GM18507 (cell line): ENCODE measurements at regions not wholly inside any gene's neighbourhood (a gene's known extent, or its start where the extent isn't known, plus 50 kb on each side); places are given as distances from the start of the nearest gene placed in this dataset.
"Not testable (repeated sequence)": the region's sequence is repeated elsewhere in the genome, so short reads cannot be mapped to it uniquely, and the experiment has no call there.

Experiments used
- DNase-seq: peaks from one replicate; pipeline ENCODE4 v3.0.0; 2011; ENCODE audit warnings: low read depth; ENCODE audit not compliant: insufficient read length; ENCODE audit errors: extremely low spot score
- FAIRE-seq: peaks from 2 replicates; lab custom pipeline; 2011; peaks lifted over from hg19 to GRCh38; lab: Jason Lieb, UNC

DNA sequence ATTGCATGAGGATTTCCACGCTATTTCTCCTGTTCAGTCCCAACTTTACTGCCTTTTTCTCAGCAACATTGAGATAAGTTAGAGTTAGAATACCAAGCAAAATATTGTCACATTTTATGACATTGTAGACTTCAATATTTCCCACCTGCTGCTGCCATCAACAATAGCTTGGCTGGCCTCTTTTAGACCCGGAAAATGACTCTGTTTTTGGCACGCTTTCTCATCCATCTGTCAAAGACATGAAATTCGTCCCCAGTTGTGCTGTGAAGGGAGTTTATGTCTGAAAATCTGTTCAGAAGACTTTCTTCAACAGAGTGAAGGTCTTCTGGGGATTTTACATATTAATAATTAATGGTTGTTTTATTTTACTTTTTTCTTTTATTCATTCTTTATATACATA is 857.3 kb downstream of the FRK start:
- FAIRE-seq: no peak
- no peak for DNase-seq

DNA sequence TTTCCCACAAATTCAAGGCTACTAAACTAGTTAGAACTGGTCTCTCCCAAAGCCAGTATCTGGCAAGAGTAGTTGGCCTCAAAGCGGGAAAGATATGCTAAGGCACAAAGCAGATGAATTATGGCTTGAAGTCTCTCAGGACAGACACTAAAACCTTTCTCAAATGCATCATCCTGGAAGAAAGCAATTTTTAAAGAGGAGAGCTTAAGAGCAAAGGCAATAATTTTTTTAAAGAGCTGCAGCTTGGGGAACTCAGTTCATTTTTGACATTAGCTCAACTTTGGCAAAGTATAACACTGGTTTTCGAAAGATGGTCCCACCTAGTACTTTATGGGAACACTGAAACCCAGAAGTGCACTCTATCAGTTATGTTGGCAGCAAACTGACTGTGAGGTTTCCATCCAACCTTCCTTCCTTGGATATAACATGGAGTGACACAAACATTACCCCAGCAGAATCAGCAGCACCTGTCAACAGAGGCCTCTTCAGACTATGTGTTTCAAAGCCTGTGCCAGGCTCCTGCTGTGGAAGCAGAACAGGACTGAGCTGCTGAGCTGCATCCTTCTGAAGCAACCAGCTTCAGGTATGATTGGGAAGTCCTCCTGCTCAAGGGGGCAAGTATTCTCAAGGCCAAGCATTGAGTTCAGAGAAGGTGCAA is 852.3 kb upstream of the HS3ST5 start:
- FAIRE-seq: no peak
- DNase-seq: no peak

DNA sequence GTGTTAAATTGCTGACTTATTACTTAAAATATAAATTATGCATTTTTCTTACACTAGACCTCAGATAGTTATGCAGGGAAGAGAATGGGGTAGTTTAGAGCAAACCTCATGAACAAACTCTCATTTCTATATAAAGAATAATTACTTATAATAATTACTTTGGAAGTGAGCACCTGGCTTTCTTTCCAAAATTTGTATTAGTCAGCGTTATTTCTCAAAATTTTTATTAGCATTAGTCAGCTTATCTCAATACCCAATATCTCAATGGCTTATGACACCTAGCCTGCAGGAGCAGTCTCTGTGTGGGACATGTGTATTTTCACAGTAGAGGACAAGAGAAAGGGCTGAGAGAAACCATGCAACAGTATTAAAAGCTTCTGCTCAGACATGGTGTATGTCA is 849.2 kb upstream of the HS3ST5 start:
- FAIRE-seq (no peak), DNase-seq (no peak)

DNA sequence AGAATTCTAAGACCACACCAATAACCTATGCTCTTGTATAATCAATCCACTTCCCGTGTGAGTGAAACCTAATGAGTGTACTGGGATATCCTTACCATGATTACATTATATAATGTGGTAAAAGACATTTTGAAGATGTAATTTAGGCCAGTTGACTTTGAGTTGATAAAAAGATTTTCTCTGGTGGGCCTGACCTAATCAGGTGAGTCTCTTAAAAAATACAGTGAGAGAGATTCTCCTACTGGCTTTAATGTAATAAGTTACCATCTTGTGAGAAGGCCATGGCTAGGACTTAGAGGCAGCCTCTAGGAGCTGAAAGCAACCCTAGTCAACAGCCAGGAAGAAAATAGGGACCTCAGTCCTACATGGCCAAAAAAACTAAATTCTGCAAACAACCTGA is 847.7 kb upstream of the HS3ST5 start:
- no peak for DNase-seq
- no peak for FAIRE-seq

DNA sequence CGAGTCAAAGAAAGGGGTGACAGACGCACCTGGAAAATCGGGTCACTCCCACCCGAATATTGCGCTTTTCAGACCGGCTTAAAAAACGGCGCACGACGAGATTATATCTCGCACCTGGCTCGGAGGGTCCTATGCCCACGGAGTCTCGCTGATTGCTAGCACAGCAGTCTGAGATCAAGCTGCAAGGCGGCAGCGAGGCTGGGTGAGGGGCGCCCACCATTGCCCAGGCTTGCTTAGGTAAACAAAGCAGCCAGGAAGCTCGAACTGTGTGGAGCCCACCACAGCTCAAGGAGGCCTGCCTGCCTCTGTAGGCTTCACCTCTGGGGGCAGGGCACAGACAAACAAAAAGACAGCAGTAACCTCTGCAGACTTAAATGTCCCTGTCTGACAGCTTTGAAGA is 832.6 kb upstream of the HS3ST5 start:
- not testable (repeated sequence) for DNase-seq, FAIRE-seq

DNA sequence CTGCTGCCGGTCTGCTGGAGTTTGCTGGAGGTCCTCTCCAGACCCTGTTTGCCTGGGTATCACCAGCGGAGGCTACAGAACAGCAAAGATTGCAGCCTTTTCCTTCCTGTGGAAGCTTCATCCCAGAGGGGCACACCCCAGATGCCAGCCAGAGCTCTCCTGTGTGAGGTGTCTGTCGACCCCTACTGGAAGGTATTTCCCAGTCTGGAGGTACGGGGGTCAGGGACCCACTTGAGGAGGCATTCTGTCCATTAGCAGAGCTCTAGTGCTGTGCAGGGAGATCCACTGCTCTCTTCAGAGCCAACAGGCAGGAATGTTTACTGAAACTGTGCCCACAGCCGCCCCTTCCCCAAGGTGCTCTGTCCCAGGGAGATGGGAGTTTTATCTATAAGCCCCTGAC is 823.1 kb upstream of the HS3ST5 start:
- not testable (repeated sequence) for FAIRE-seq, DNase-seq

DNA sequence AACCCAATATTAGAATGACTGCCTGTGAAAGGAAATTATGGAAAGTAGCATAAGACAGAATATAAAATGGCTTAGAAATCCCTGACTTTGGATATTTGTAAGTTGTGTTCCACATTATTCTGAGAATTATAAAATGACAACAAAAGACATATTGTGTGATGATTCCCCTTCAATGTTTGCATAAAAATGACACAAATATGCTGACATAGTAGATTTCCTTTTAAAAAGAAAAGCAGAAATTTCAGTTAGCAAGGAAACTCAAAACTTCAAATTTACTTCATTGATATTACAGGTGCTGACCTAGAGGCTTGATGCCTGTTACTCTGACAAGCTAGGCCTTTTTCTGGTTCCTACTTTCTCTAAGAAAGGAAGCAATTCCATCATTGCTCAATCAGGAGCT is 816.9 kb upstream of the HS3ST5 start:
- DNase-seq (no peak), FAIRE-seq (no peak)

DNA sequence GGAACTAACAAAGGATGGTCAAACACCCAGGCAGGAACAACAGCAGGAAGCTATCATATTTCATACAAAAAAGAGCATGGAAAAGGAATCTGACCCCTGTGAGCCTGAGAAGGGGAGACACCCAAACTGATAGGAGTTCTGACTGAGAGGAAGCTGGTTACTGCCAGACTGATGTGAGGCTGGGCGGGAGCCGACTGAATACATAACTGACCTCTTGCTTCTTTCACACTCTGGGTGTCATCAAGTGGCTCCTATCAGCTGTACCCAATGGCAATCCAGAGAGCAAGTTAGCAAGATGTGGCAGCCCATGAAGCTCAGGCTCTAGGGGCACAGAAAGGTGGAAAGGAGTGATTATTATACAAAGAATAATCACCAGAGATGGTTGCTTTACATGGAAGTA is 795.1 kb upstream of the HS3ST5 start:
- no peak for FAIRE-seq
- no peak for DNase-seq

DNA sequence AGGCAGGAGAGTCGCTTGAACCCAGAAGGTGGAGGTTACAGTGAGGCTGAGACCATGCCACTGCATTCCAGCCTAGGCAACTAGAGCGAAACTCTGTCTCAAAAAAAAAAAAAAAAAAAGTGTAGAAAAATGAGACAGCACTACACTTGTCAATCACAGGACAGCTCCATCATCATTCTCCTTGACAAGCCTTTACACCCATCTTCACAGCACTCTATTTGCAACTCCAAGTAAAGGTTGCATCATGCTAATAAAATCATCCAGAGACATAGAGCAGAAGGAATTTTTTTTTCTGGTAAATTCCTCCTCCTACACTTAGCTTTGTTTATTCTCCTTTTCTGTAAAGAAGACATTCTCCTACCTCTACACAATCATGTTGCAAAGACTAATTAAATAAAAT is 791.0 kb upstream of the HS3ST5 start:
- FAIRE-seq (no peak), DNase-seq (no peak)

DNA sequence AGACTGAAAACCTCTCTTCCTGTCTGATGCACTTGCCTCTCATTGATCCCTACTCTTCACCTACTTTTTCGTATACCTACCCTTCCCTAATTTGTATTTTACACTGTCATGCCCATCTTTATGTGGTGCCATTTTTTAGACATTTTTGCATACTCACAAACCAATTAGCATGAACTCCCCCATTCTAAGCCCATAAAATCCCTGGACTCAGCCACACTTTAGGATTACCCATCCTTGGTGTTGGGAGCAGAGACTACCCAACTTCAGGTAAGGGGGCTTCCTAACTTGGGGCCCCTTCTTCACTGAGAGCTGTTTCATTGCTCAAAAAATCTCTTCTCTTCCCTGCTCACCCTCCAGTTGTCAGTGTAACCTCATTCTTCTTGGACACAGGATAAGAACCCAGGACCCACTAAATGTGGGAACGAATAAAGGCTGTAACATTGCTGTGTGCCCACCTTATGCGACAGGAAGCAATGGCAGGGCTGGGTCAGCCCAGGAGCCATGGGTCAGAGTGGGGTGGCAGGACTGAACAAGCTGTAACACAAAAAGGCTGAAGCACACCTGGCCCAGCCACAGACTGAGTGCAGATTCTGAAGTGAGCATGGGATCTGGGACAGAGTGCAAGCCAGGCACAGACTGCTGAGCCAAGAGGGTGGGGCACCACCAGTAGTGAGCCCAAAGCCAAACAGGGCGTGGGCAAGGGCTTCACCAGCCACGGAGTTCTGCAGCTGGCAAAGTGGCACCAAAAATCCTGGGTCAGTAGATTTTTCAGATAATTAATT is 789.1 kb upstream of the HS3ST5 start:
- no peak for DNase-seq

DNA sequence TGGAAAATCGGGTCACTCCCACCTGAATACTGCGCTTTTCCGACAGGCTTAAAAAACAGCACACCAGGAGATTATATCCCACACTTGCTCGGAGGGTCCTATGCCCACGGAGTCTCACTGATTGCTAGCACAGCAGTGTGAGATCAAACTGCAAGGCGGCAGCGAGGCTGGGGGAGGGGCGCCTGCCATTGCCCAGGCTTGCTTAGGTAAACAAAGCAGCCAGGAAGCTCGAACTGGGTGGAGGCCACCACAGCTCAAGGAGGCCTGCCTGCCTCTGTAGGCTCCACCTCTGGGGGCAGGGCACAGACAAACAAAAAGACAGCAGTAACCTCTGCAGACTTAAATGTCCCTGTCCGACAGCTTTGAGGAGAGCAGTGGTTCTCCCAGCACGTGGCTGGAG is 778.7 kb upstream of the HS3ST5 start:
- FAIRE-seq, DNase-seq: not testable (repeated sequence)

More for the DNA sequence above, 789.1 kb upstream of the HS3ST5 start:
- FAIRE-seq: no peak

DNA sequence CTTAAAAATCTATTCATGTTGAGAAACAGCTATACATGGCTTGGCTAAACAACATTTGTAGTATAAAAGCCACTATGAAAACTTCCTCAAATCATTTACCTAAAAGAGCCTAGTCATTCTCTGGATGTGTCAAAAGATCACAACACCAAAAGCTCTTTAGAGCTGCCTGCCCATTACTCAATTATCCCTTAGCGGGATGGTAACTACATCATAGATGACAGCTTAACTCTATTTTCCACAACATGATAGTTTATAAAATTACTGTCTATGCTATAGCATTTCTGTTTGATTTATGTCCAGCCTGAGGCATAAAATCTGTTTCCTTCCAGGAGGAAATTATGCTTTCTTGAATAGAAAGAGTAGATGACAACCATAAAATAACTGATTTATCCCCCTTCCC is 777.6 kb upstream of the HS3ST5 start:
- no peak for FAIRE-seq

DNA sequence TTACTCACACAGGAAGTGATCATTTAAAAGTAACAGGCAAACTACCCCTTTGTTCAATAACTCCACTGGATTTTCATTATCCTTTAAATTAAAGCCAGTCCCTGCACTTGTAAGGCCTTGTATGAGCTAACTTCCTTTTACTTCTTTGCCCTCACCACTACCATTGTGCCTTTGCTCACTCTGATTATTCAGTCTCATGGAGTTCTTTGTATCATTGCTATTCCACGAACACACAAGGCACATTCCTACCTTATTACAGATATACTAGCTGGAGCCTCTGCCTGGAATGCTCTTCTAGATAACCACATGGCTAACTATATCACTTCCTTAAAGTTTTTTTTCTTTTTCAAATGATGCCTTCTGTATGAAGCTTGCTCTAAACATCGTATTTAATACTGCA is 748.6 kb upstream of the HS3ST5 start:
- no peak for FAIRE-seq
- DNase-seq: no peak

More for the DNA sequence above, 777.6 kb upstream of the HS3ST5 start:
- DNase-seq: no peak

DNA sequence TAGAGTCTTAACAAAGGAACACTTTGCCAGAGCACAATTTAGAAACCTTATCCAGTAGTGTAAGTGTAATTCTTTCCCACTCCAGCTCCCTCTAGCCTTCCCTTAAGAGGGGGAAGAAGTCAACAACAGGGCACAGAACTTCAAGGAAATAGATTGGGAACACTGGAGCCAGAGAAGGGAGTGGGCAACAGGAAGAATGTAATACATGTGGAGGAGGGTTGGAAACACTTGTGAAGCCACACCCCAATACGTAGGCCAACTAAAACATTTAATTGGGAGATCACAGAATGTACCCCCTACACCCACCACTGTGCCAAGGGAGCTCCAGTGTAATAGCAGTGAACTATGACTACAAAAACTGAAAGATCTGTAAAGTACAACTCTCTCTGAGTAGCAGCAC is 735.7 kb upstream of the HS3ST5 start:
- FAIRE-seq (no peak), DNase-seq (no peak)

DNA sequence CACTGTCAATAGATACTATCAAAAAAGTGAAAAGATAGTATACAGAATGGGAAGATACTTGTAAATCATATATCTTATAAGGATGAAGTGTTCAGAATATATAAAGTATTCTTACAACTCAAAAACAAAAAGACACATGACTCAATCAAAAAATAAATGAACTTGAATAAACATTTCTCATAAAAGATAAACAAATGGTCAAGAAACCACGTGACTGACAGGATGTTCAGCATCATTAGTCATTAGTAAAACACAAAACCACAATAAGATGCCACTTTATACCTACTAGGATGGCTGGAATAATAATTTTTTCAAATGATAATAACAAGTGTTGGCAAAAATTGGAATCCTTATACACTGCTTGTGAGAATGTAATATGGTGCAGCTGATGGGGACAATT is 729.1 kb upstream of the HS3ST5 start:
- DNase-seq (no peak), FAIRE-seq (no peak)

DNA sequence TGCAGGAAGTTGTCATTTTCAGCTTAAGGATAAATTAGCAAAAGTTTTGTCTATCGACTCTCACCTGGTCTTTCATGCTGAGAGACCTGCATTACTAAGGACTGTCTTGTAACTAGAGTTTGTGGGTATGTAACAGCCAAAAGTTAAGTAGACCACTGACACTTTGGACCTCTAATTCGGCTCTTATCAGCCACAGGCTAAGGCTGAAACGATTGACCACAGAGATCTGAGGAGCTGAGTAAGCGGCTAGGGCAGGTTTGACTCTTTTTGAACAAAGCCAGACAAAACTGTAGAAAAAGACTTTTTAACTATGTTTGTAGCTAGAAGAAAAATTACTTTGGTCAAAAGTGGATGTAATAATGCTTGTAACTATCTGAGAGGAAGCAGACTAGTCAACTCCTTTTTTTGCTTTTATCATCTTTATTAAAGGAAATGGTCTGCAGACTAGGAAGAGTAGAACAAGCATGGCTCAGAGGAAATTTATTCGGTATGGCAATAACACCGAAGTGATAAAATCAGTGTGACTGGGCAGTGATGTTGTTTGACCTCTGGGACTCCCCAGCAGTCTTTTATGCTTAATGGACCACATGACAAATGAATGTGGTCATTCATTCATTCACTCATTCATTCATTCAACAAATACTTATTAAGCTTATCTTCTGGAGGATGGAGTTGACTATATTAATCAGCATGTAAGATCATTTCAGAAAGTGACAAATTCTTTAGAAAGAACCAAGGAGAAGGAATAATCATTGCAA is 725.0 kb upstream of the HS3ST5 start:
- DNase-seq (no peak), FAIRE-seq (no peak)

DNA sequence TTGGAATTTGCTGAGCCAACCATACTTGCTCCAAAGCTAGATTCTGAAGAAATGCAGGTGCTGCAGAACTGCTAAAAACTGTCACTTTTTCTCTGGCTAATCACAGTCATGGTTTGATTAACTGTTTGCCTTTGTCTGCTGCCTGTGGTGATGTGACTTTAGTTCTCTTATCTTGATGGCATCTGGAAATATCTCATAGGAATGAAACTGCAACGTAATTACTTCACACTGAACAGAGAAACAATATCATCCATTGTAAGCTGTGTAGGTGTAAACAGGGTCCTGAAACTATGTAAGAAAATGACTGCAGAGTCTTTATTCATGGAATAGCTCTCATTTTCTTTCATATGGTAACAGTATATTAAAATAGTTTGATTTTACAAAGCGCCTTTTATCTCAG is 721.9 kb upstream of the HS3ST5 start:
- DNase-seq: no peak

DNA sequence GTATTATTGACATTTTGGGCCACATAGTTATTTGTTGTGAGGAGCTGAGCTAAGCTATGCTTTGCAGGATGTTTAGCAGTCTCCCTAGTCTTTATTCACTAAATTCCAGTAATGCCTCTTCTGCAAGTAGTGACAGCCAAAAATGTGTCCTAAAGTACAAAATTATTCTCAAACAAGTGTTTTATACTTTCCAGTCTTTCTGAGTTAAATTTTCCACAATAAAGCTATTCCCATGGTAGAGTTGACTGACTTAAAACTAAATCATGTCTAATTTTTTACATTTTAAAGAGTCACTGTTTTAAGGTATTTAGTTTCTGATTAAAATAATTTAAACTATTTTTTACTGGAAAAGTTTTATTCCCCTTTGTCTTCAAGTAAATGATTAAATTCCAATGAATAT is 717.8 kb upstream of the HS3ST5 start:
- DNase-seq: no peak
- no peak for FAIRE-seq

More for the DNA sequence above, 721.9 kb upstream of the HS3ST5 start:
- no peak for FAIRE-seq

DNA sequence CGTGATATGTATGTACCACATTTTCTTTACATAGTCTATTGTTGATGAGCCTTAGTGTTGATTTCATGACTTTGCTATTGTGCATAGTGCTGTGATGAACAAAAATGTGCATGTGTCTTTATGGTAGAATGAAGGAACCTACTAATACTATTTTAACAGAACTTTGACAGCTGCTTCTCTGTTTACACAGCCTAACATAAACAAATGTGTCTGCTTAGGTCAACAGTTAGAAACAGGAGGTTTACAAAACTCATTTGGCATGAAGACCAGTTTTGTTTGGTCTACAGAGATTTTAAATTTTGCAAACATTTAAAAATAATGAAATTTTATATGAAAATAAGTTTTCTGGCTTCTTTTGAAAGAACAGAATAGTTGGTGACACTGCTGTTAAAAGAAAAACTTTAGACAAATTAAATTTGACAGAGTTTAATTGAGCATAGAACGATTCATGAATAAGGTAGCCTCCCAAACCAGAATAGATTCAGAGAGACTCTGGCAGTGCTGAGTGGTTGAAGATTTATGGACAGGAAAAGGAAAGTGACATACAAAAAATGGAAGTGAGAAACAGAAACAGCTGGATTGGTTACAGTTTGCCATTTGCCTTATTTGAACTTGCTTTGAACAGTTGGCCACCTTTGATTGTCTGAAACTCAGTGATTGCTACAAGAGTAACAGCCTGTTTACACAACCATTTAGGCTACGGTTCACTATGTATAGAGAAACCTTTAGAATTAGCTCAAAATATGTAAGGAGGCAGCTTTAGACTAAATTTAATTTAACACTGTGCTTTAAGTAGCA is 715.8 kb upstream of the HS3ST5 start:
- FAIRE-seq: no peak

DNA sequence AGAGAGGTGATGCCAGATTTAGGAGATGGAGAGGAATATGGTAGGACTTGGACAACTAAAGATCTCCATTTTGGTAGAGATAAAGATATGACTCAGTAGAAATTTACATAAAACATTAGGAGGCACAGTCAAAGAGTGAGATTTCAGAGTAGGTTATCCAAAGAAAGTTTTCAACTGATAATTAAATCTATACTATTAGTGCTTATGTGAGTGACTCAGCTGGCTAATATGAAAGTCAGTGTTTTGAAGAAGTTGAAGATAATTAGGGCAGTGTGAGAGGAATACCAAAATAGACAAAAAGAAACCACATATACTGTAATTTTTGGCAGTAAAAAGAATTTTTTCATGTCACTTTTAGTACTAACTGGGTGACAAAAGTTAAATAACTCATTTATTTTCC is 712.8 kb upstream of the HS3ST5 start:
- FAIRE-seq: no peak
- no peak for DNase-seq

More for the DNA sequence above, 715.8 kb upstream of the HS3ST5 start:
- DNase-seq: no peak
